GM21529 (cell line): ENCODE measurements at regions not wholly inside any gene's neighbourhood (a gene's known extent, or its start where the extent isn't known, plus 50 kb on each side); places are given as distances from the start of the nearest gene placed in this dataset.
"Not testable (repeated sequence)": the region's sequence is repeated elsewhere in the genome, so short reads cannot be mapped to it uniquely, and the experiment has no call there.

Source experiments
- ATAC-seq: cut with Tn5 transposase; IDR thresholded peaks from one replicate; pipeline ENCODE4 v1.9.1; 2021; ENCODE audit not compliant: unreplicated experiment

- no peak for ATAC-seq
These were observed 367.7 kb downstream of the PRELID2 start for GRCh38 chr5:145467446-145467845.

GRCh38 chr5:145466533-145466932 lies 368.6 kb downstream of the PRELID2 start:
- ATAC-seq = no peak

- ATAC-seq = no peak
These were observed 369.5 kb downstream of the PRELID2 start for GRCh38 chr5:145465474-145466263.

- no peak for ATAC-seq
These were observed 371.0 kb downstream of the PRELID2 start for GRCh38 chr5:145464171-145464570.

GRCh38 chr5:145463634-145464033 lies 371.5 kb downstream of the PRELID2 start:
- no peak for ATAC-seq

GRCh38 chr5:145462525-145462924 lies 372.6 kb downstream of the PRELID2 start:
- no peak for ATAC-seq

GRCh38 chr5:145450286-145450885 lies 384.8 kb downstream of the PRELID2 start:
- no peak for ATAC-seq

- no peak for ATAC-seq
These were observed 385.3 kb downstream of the PRELID2 start for GRCh38 chr5:145449794-145450193.

- not testable (repeated sequence) for ATAC-seq
These were observed 388.3 kb downstream of the PRELID2 start for GRCh38 chr5:145446875-145447274.

- no peak for ATAC-seq
These were observed 388.7 kb downstream of the PRELID2 start for GRCh38 chr5:145446412-145446811.

- ATAC-seq = no peak
These were observed 390.1 kb downstream of the PRELID2 start for GRCh38 chr5:145445027-145445426.

- no peak for ATAC-seq
These were observed 391.2 kb downstream of the PRELID2 start for GRCh38 chr5:145443964-145444363.

- ATAC-seq = no peak
These were observed 391.8 kb downstream of the PRELID2 start for GRCh38 chr5:145443366-145443765.

- not testable (repeated sequence) for ATAC-seq
These were observed 392.5 kb downstream of the PRELID2 start for GRCh38 chr5:145442661-145443060.

GRCh38 chr5:145441228-145441627 lies 393.9 kb downstream of the PRELID2 start:
- ATAC-seq = no peak

GRCh38 chr5:145437627-145438026 lies 397.5 kb downstream of the PRELID2 start:
- ATAC-seq = no peak

GRCh38 chr5:145433077-145433476 lies 402.1 kb downstream of the PRELID2 start:
- no peak for ATAC-seq

GRCh38 chr5:145429170-145429569 lies 406.0 kb downstream of the PRELID2 start:
- ATAC-seq = no peak

GRCh38 chr5:145408048-145408341 lies 427.1 kb downstream of the PRELID2 start:
- ATAC-seq = peak; percentile 87

- ATAC-seq = peak; percentile 51
These were observed 427.7 kb downstream of the PRELID2 start for GRCh38 chr5:145407300-145408047.

GRCh38 chr5:145403992-145404391 lies 431.1 kb downstream of the PRELID2 start:
- no peak for ATAC-seq

GRCh38 chr5:145396888-145397287 lies 438.3 kb downstream of the PRELID2 start:
- no peak for ATAC-seq
